ENCODE measurements at regions not wholly inside any gene's neighbourhood (a gene's known extent, or its start where the extent isn't known, plus 50 kb on each side); places are given as distances from the start of the nearest gene placed in this dataset.

DNA sequence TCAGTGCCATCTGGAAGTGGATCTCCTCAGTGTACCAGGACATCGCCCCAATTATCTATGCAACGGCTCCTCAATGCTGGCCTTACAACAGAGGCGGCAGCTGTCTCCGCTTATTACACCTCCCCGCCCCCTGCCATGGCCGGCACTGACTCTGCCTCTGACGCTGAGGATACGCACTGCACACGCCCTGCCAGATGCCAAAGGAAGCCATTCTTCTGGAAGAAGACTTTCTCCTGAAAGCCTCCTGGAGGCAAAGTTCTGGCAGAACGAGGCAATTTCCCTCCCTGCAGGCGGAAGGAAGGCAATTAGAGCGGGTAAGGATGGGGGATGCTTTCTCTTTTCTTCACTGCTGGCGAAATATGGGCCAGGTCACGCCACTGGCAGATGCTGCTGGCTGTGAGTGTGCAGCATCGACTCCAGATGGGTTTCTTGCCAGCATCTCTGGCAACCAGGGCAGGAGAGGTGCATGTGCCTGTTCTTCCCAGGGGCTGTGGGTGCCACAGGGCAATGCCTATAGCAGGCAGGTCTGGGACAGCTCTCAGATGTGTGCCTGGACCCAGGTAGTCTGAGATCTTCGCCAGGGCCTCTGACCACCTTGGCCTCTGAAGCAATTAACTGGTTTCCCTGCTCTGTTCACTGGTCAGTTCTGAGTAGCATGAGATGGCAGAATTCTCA is 62.2 kb upstream of the MRPS22 start (continued):
- no peak for TF ChIP-seq ZNF624 (tag by site-specific recombination; IDR thresholded peaks at IDR 0.05)
- TF ChIP-seq ZBTB8A (tag by site-specific recombination; IDR thresholded peaks at IDR 0.05), result no peak

DNA sequence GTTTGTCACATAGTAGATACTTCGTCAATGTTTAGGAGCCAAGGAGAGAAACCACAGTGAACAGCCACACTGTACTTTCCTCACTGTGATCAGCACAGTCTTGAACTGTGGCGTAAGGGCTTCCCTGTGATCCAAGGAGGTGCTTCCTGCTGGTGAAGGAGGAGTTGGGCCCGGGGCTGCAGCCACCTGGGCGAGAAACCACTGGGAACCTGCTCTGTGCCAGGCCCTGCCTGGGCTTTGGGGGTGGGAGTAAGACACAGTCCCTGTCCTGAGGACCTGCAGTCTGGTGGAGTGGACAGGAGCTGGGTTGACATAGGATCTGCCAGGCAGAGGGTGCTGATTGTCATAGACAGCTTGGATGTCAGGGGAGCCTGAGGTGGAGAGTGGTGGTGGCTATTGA is 60.5 kb upstream of the MRPS22 start:
- Histone ChIP-seq H3K36me3 (ENCODE audit: control insufficient read depth in 2 of 2, insufficient read depth in 1 of 2, low read length in 2 of 2) (no peaks in the 10 kb centered on the region), H3K4me1 (ENCODE audit: control insufficient read depth, insufficient read depth, low read length) (no peaks in the 10 kb centered on the region), H3K27ac (ENCODE audit: extremely low read depth, low read depth, low read length) (no peak overlapping the region), H3K9me3 (ENCODE audit: control insufficient read depth, insufficient read depth, low read depth, low read length) (no peaks in the 10 kb centered on the region), H3K4me3 (ENCODE audit: low read depth, low read length) (no peak overlapping the region)
- TF ChIP-seq ZEB2 (tag by site-specific recombination; IDR thresholded peaks at IDR 0.05) (no peak), ZNF701 (tag by site-specific recombination; IDR thresholded peaks at IDR 0.05) (no peak)
- TF ChIP-seq, protein P1, sequence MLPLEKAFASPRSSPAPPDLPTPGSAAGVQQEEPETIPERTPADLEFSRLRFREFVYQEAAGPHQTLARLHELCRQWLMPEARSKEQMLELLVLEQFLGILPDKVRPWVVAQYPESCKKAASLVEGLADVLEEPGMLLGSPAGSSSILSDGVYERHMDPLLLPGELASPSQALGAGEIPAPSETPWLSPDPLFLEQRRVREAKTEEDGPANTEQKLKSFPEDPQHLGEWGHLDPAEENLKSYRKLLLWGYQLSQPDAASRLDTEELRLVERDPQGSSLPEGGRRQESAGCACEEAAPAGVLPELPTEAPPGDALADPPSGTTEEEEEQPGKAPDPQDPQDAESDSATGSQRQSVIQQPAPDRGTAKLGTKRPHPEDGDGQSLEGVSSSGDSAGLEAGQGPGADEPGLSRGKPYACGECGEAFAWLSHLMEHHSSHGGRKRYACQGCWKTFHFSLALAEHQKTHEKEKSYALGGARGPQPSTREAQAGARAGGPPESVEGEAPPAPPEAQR (tag by site-specific recombination; IDR thresholded peaks at IDR 0.05), result no peak
- TF ChIP-seq, protein P2, sequence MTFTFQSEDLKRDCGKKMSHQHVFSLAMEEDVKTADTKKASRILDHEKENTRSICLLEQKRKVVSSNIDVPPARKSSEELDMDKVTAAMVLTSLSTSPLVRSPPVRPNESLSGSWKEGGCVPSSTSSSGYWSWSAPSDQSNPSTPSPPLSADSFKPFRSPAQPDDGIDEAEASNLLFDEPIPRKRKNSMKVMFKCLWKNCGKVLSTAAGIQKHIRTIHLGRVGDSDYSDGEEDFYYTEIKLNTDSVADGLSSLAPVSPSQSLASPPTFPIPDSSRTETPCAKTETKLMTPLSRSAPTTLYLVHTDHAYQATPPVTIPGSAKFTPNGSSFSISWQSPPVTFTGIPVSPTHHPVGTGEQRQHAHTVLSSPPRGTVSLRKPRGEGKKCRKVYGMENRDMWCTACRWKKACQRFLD (tag by site-specific recombination; IDR thresholded peaks at IDR 0.05), result no peak
- ChIA-PET POLR2A (no interaction called here), CTCF (no interaction called here)

DNA sequence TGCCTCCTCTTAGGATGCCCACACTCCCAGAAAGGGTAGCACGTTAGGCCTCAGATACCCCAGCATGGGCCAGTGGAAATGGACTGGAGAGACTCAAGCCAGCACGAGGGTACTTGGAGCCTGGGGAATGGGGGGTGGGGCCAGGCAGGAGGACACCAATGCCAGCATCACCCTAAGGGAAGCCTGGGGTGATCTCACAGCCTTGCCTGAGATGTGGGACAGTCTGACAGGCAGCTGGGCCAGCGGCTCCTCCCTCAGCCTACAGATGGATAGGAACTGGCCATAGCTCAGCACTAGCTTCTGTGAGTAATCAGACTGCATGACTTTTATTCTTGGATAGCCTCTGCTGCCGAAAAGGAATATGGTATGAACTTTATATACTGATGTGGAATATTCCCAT is 59.6 kb upstream of the MRPS22 start:
- Histone ChIP-seq H3K9me3 (ENCODE audit: control insufficient read depth, insufficient read depth, low read depth, low read length) (no peaks in the 10 kb centered on the region), H3K4me3 (ENCODE audit: low read depth, low read length) (no peak overlapping the region), H3K36me3 (ENCODE audit: control insufficient read depth in 2 of 2, insufficient read depth in 1 of 2, low read length in 2 of 2) (no peaks in the 10 kb centered on the region), H3K27ac (ENCODE audit: extremely low read depth, low read depth, low read length) (no peak overlapping the region), H3K4me1 (ENCODE audit: control insufficient read depth, insufficient read depth, low read length) (no peaks in the 10 kb centered on the region)
- ChIA-PET POLR2A (no interaction called here), CTCF (interaction anchor here (0.7 kb wide), 1 partner anchor 1809 kb away, joined by 3 read pairs; no protein-coding TSS in a partner anchor)
- TF ChIP-seq HOXA7 (CRISPR knock-in tag; IDR thresholded peaks at IDR 0.05; ENCODE audit: borderline replicate concordance) (no peak), ZNF670 (tag by site-specific recombination; IDR thresholded peaks at IDR 0.05; ENCODE audit: low read depth) (no peak), ZFHX2 (tag by site-specific recombination; conservative IDR thresholded peaks at IDR 0.05) (no peak), ZNF776 (tag by site-specific recombination; IDR thresholded peaks at IDR 0.05; ENCODE audit: borderline replicate concordance) (no peak), ZNF248 (tag by site-specific recombination; IDR thresholded peaks at IDR 0.05) (no peak)
- TF ChIP-seq, protein P3, sequence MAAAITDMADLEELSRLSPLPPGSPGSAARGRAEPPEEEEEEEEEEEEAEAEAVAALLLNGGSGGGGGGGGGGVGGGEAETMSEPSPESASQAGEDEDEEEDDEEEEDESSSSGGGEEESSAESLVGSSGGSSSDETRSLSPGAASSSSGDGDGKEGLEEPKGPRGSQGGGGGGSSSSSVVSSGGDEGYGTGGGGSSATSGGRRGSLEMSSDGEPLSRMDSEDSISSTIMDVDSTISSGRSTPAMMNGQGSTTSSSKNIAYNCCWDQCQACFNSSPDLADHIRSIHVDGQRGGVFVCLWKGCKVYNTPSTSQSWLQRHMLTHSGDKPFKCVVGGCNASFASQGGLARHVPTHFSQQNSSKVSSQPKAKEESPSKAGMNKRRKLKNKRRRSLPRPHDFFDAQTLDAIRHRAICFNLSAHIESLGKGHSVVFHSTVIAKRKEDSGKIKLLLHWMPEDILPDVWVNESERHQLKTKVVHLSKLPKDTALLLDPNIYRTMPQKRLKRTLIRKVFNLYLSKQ (tag by site-specific recombination; IDR thresholded peaks at IDR 0.05; ENCODE audit: borderline replicate concordance), result no peak
- TF ChIP-seq, protein P4, sequence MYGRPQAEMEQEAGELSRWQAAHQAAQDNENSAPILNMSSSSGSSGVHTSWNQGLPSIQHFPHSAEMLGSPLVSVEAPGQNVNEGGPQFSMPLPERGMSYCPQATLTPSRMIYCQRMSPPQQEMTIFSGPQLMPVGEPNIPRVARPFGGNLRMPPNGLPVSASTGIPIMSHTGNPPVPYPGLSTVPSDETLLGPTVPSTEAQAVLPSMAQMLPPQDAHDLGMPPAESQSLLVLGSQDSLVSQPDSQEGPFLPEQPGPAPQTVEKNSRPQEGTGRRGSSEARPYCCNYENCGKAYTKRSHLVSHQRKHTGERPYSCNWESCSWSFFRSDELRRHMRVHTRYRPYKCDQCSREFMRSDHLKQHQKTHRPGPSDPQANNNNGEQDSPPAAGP (tag by site-specific recombination; IDR thresholded peaks at IDR 0.05), result no peak

DNA sequence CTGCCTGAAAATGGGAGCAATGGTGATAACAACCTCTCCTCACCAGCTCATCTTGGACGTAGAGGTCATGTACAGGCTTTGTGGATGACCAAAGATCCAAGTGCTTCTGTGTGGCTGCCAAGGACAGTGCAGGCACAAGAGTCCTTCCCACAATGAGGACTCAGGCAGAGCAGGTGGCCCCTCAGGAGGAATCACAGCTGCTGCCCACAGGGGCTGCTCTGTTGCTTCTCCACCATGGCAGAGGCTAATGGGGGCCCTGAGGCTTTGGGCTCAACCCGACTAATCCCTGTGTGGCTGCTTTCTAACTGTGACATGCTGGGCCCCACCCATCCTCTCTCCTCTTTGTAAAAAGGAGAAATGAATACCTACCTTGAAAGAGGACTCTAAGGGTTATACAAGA is 58.1 kb upstream of the MRPS22 start:
- POLR2A ChIA-PET, result no interaction called here
- Histone ChIP-seq H3K4me1 (ENCODE audit: control insufficient read depth, insufficient read depth, low read length) (no peaks in the 10 kb centered on the region), H3K36me3 (ENCODE audit: control insufficient read depth in 2 of 2, insufficient read depth in 1 of 2, low read length in 2 of 2) (no peaks in the 10 kb centered on the region), H3K27ac (ENCODE audit: extremely low read depth, low read depth, low read length) (no peak overlapping the region), H3K9me3 (ENCODE audit: control insufficient read depth, insufficient read depth, low read depth, low read length) (no peaks in the 10 kb centered on the region), H3K4me3 (ENCODE audit: low read depth, low read length) (no peak overlapping the region)
- CTCF ChIA-PET, result no interaction called here
- TF ChIP-seq ZNF184 (tag by site-specific recombination; IDR thresholded peaks at IDR 0.05) (no peak), ZFP37 (tag by site-specific recombination; IDR thresholded peaks at IDR 0.05) (no peak), ZNF140 (tag by site-specific recombination; IDR thresholded peaks at IDR 0.05) (no peak), ZNF214 (tag by site-specific recombination; IDR thresholded peaks at IDR 0.05; ENCODE audit: borderline replicate concordance) (no peak), ZNF133 (tag by site-specific recombination; IDR thresholded peaks at IDR 0.05) (no peak), ZNF548 (tag by site-specific recombination; IDR thresholded peaks at IDR 0.05) (no peak), ZNF394 (tag by site-specific recombination; IDR thresholded peaks at IDR 0.05; ENCODE audit: borderline replicate concordance) (no peak), ZNF561 (tag by site-specific recombination; IDR thresholded peaks at IDR 0.05; ENCODE audit: borderline replicate concordance) (no peak), ZNF341 (tag by site-specific recombination; IDR thresholded peaks at IDR 0.05; ENCODE audit: low read depth) (no peak)
- TF ChIP-seq, protein P5, sequence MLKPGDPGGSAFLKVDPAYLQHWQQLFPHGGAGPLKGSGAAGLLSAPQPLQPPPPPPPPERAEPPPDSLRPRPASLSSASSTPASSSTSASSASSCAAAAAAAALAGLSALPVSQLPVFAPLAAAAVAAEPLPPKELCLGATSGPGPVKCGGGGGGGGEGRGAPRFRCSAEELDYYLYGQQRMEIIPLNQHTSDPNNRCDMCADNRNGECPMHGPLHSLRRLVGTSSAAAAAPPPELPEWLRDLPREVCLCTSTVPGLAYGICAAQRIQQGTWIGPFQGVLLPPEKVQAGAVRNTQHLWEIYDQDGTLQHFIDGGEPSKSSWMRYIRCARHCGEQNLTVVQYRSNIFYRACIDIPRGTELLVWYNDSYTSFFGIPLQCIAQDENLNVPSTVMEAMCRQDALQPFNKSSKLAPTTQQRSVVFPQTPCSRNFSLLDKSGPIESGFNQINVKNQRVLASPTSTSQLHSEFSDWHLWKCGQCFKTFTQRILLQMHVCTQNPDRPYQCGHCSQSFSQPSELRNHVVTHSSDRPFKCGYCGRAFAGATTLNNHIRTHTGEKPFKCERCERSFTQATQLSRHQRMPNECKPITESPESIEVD (tag by site-specific recombination; IDR thresholded peaks at IDR 0.05), result no peak
